ENCODE measurements at regions not wholly inside any gene's neighbourhood (a gene's known extent, or its start where the extent isn't known, plus 50 kb on each side); places are given as distances from the start of the nearest gene placed in this dataset.

GRCh38 chr18:73151086-73151485, 283.3 kb upstream of the NETO1 start:
- no peak for TF ChIP-seq ZNF8 (CRISPR knock-in tag; IDR thresholded peaks at IDR 0.05)
- no peak for TF ChIP-seq PATZ1 (CRISPR knock-in tag; IDR thresholded peaks at IDR 0.05; ENCODE audit: borderline replicate concordance)
